ENCODE measurements at regions not wholly inside any gene's neighbourhood (a gene's known extent, or its start where the extent isn't known, plus 50 kb on each side); places are given as distances from the start of the nearest gene placed in this dataset.

DNA sequence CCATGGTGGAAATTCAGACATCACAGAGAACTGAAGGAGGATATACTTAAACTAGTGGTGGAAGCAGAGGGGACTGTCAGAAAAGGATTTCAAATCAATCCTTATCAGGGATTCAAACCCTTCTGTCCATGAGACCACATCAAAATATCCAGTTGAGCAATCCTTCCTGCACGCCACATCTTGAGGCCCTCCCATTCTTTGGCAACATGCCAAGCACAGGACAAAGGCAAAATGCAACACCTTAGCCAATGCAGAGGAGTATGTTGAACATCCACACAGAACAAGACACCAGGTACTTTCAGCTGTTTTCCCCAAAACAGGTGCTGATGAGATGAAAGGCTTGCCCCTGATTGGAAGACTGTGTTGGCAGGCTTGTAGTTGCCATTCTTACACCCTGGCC lies 81.8 kb upstream of the PLXNA2 start:
- H3K27ac ChIP-seq (ENCODE audit: low read length): no peak overlapping the region
- TF ChIP-seq EZH2 (optimal IDR thresholded peaks at IDR 0.05; ENCODE audit: low read depth, low read length): no peak
- TF ChIP-seq EZH2phosphoT487 (IDR thresholded peaks at IDR 0.05; ENCODE audit: low read length): no peak
- TF ChIP-seq CTCF (IDR thresholded peaks at IDR 0.05; ENCODE audit: low read length): no peak
- no peaks in the 10 kb centered on the region for H3K9me3 ChIP-seq (replicated peaks; ENCODE audit: insufficient read depth, low read length)
- no peaks in the 10 kb centered on the region for H3K79me2 ChIP-seq (ENCODE audit: low read length)
- H3K27me3 ChIP-seq (replicated peaks; ENCODE audit: insufficient read depth, low read length): no peaks in the 10 kb centered on the region
- H3K9ac ChIP-seq (ENCODE audit: low read length): no peak overlapping the region
- H2AFZ ChIP-seq (ENCODE audit: low read length): no peak overlapping the region
- no peak overlapping the region for H3K4me2 ChIP-seq (ENCODE audit: low read depth, low read length)
- no peak for DNase-seq
- no peaks in the 10 kb centered on the region for H4K20me1 ChIP-seq (ENCODE audit: insufficient read depth, low read length)
- H3F3A ChIP-seq (ENCODE audit: insufficient read depth, low read length): no peaks in the 10 kb centered on the region
- H3K4me1 ChIP-seq (ENCODE audit: low read length): no peaks in the 10 kb centered on the region
- no peaks in the 10 kb centered on the region for H3K9me2 ChIP-seq (replicated peaks; ENCODE audit: insufficient read depth, low read length)
- H3K36me3 ChIP-seq (replicated peaks; ENCODE audit: insufficient read depth, low read length): no peaks in the 10 kb centered on the region
- no peak overlapping the region for H3K4me3 ChIP-seq (ENCODE audit: low read length)

GRCh38 chr1:208329300-208329699 lies 85.1 kb upstream of the PLXNA2 start:
- Histone ChIP-seq H4K20me1 (ENCODE audit: insufficient read depth, low read length) (no peaks in the 10 kb centered on the region), H3K9me3 (replicated peaks; ENCODE audit: insufficient read depth, low read length) (no peaks in the 10 kb centered on the region), H3K36me3 (replicated peaks; ENCODE audit: insufficient read depth, low read length) (no peaks in the 10 kb centered on the region), H3K27ac (ENCODE audit: low read length) (no peak overlapping the region), H3K4me3 (ENCODE audit: low read length) (no peak overlapping the region), H3F3A (ENCODE audit: insufficient read depth, low read length) (no peaks in the 10 kb centered on the region), H3K9me2 (replicated peaks; ENCODE audit: insufficient read depth, low read length) (no peaks in the 10 kb centered on the region), H3K9ac (ENCODE audit: low read length) (no peak overlapping the region), H2AFZ (ENCODE audit: low read length) (no peak overlapping the region), H3K4me2 (ENCODE audit: low read depth, low read length) (no peak overlapping the region), H3K27me3 (replicated peaks; ENCODE audit: insufficient read depth, low read length) (no peaks in the 10 kb centered on the region), H3K79me2 (ENCODE audit: low read length) (no peaks in the 10 kb centered on the region), H3K4me1 (ENCODE audit: low read length) (no peaks in the 10 kb centered on the region)
- DNase-seq: no peak
- no peak for TF ChIP-seq CTCF (IDR thresholded peaks at IDR 0.05; ENCODE audit: low read length)
- no peak for TF ChIP-seq EZH2phosphoT487 (IDR thresholded peaks at IDR 0.05; ENCODE audit: low read length)
- no peak for TF ChIP-seq EZH2 (optimal IDR thresholded peaks at IDR 0.05; ENCODE audit: low read depth, low read length)

GRCh38 chr1:208332036-208332773 lies 88.0 kb upstream of the PLXNA2 start:
- Histone ChIP-seq H3K4me3 (ENCODE audit: low read length) (no peak overlapping the region), H3K9me3 (replicated peaks; ENCODE audit: insufficient read depth, low read length) (no peaks in the 10 kb centered on the region), H2AFZ (ENCODE audit: low read length) (no peak overlapping the region), H3K4me2 (ENCODE audit: low read depth, low read length) (no peak overlapping the region), H3K27me3 (replicated peaks; ENCODE audit: insufficient read depth, low read length) (no peaks in the 10 kb centered on the region), H3K4me1 (ENCODE audit: low read length) (no peaks in the 10 kb centered on the region), H3K36me3 (replicated peaks; ENCODE audit: insufficient read depth, low read length) (no peaks in the 10 kb centered on the region), H4K20me1 (ENCODE audit: insufficient read depth, low read length) (no peaks in the 10 kb centered on the region), H3K79me2 (ENCODE audit: low read length) (no peaks in the 10 kb centered on the region), H3F3A (ENCODE audit: insufficient read depth, low read length) (no peaks in the 10 kb centered on the region), H3K9ac (ENCODE audit: low read length) (no peak overlapping the region), H3K27ac (ENCODE audit: low read length) (no peak overlapping the region), H3K9me2 (replicated peaks; ENCODE audit: insufficient read depth, low read length) (no peaks in the 10 kb centered on the region)
- TF ChIP-seq EZH2phosphoT487 (IDR thresholded peaks at IDR 0.05; ENCODE audit: low read length) (no peak), CTCF (IDR thresholded peaks at IDR 0.05; ENCODE audit: low read length) (no peak), EZH2 (optimal IDR thresholded peaks at IDR 0.05; ENCODE audit: low read depth, low read length) (no peak)
- no peak for DNase-seq

All from MM.1S (cell line).